ENCODE measurements at regions not wholly inside any gene's neighbourhood (a gene's known extent, or its start where the extent isn't known, plus 50 kb on each side); places are given as distances from the start of the nearest gene placed in this dataset.

DNA sequence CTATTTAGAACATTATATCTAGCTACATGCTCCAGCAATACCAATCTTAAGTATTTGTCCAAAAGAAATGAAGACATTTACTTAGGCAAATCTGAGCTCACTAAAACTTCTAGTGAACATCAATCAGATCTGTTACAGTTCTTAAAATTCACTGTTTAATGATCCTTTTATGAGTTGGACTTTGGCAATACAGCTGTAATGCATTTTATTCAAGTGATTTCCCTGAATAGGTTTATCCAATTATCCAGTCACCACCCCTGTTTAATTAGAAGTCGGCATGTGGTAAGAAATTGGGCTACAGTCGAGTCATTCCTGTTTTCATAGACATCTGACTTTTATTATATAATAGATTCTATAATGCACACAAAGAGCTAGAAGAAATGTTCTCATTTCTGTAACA lies 1029.0 kb upstream of the TENM4 start:
- TF ChIP-seq POLR2A (IDR thresholded peaks at IDR 0.05; ENCODE audit: low read length) (no peak), GATA1 (IDR thresholded peaks at IDR 0.05; ENCODE audit: low read depth, low read length) (no peak)
